ENCODE measurements at regions not wholly inside any gene's neighbourhood (a gene's known extent, or its start where the extent isn't known, plus 50 kb on each side); places are given as distances from the start of the nearest gene placed in this dataset.

- TF ChIP-seq CTCF (IDR thresholded peaks at IDR 0.05): no peak
- DNase-seq (ENCODE audit: low spot score): no peak
- ATAC-seq (ENCODE audit: low FRiP score): no peak
Measured at GRCh38 chr9:81079055-81079454, 610.3 kb downstream of the TLE1 start.

GRCh38 chr9:81078555-81078954 lies 610.8 kb downstream of the TLE1 start:
- no peak for TF ChIP-seq CTCF (IDR thresholded peaks at IDR 0.05)
- ATAC-seq (ENCODE audit: low FRiP score): no peak
- DNase-seq (ENCODE audit: low spot score): no peak

GRCh38 chr9:81077572-81077971 lies 611.8 kb downstream of the TLE1 start:
- no peak for TF ChIP-seq CTCF (IDR thresholded peaks at IDR 0.05)
- ATAC-seq (ENCODE audit: low FRiP score): no peak

GRCh38 chr9:81076131-81076530 lies 613.2 kb downstream of the TLE1 start:
- TF ChIP-seq CTCF (IDR thresholded peaks at IDR 0.05): no peak
- DNase-seq (ENCODE audit: low spot score): no peak
- ATAC-seq (ENCODE audit: low FRiP score): no peak

More at GRCh38 chr9:81077572-81077971, 611.8 kb downstream of the TLE1 start:
- no peak for DNase-seq (ENCODE audit: low spot score)

- DNase-seq (ENCODE audit: low spot score): no peak
- no peak for ATAC-seq (ENCODE audit: low FRiP score)
- TF ChIP-seq CTCF (IDR thresholded peaks at IDR 0.05): no peak
Measured at GRCh38 chr9:81074221-81074620, 615.1 kb downstream of the TLE1 start.

GRCh38 chr9:81073821-81074220 lies 615.5 kb downstream of the TLE1 start:
- ATAC-seq (ENCODE audit: low FRiP score) (no peak), DNase-seq (ENCODE audit: low spot score) (no peak)
- TF ChIP-seq CTCF (IDR thresholded peaks at IDR 0.05): no peak

GRCh38 chr9:81072758-81073157 lies 616.6 kb downstream of the TLE1 start:
- no peak for TF ChIP-seq CTCF (IDR thresholded peaks at IDR 0.05)
- DNase-seq (ENCODE audit: low spot score) (no peak), ATAC-seq (ENCODE audit: low FRiP score) (no peak)
